ENCODE measurements at regions not wholly inside any gene's neighbourhood (a gene's known extent, or its start where the extent isn't known, plus 50 kb on each side); places are given as distances from the start of the nearest gene placed in this dataset.

DNA sequence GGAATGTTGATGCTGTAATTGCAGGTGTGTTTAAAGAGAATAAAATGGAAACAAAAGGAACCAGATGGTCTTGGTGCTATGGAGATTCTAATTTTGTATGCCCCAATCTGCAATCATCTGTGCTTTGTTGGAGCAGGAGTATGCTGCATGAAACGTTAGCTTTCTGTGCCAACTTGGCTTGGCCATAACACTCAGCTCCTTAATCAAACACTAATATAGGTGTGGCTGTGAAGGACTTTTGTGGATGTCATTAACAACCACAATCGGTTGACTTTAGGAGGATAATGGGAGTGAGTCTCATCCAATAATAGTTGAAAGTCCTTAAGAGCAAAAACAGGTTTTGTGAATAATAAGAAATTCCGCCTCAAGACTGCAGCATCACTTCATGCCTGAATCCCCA, 399.2 kb downstream of the NLGN4X start:
- no peak for DNase-seq

DNA sequence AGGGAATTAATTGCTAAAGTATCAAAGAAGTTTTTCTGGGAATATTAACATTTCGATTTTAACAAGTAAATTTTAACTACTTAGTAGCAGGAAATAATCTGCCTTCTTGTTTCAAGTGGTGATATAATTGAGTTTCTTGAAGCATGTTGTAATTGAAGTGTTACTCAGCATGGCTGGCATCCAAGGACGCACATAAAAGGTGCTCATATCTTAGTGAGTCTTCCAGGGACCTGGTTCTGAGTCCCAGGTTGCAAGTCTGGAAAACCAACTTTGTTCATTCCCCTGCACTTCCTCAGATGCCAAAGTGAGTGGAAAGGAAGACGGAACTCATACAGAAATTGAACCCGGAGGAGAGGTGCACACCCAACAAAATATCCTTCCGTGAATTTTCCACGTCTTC, 399.6 kb downstream of the NLGN4X start:
- DNase-seq: no peak

DNA sequence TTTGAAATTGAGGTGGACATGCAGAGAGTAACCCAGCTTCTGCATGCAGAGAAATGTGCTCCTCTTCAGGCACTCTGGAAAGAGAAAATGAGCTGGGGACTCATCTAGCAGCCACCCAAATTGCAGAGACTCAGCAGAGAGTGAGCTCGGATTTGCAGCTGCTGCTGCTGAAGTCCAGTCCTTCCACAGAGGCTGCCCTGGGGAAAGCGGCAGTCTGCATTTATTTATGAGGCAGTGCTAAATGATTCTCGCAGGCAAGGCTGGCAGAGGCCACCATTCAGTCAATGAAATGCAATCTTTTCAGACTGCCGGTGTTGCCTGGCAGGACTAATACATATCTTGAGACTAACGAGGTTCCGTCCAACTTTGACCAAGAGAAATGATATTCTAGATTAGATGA, 404.8 kb downstream of the NLGN4X start:
- DNase-seq: no peak

DNA sequence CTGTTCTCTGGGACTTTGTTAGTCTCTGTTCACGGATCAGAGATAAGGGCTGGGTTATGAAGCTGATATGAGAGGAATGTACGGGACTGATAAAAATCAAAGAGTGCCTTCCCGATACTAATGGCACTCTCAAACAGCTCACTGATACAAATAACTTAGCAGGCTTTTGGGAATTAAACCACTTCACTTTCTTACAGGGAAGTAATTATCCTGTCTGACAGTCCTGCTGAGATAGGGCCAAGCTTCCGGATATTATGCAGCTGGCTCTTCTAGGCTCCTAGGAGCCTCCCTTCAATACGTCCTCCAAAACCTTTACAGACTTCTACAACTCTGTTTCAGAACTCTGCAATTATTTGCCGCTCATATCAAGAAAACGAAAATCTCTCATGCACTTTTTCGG, 418.0 kb downstream of the NLGN4X start:
- no peak for DNase-seq

DNA sequence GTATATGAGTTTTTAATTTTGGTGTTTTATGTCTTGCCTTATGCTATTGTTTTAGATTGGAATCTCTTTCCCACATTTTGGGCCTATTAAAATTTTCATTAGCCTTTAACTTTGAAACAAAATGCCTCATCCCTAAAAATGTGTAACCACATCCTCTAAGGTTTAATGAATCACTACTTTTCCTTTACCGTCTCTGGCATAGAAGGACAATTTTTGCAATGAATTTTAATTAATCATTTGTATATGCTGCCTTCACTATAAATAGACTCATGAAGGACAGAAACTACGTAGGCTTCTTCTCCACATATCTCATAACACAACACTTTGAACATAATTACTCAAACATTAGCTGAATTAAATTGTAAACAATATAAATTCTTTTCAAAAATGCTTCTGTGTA, 421.5 kb downstream of the NLGN4X start:
- no peak for DNase-seq

DNA sequence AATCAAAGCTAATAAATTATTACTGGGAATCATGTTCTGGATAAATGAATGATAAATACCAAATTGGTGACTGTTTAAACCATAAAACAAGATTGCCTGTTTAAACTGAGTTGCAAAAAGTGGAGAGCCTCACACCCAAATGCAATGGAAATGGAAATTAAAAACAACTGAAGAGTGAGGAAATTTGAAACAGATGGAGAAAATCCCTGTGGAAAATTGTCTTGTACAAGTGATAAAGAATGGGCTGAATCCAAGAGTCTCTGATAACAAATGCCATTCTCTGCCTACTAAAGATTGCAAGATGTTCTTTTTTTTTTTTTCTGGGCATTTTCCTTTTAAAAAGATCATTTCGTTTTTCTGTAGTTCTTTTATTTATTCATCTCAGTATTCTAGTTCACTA, 426.3 kb downstream of the NLGN4X start:
- no peak for DNase-seq

DNA sequence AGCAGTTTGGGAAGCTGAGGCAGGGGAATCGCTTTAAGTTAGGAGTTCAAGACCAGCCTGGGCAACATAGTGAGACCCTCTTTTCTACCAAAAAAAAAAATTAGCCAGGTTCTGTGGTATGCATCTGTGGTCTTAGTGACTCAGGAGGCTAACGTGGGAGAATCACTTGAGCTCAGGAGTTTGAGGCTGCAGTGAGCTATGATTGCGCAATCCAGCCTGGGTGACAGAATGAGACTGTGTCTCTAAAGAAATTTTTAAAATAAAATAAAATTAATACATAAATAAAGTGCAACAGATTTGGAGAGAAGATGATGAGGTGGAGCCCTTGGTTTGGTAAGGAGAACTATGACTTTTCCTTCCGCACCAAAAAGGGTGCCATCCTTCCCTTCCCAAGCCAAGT, 436.9 kb downstream of the NLGN4X start:
- DNase-seq: no peak

DNA sequence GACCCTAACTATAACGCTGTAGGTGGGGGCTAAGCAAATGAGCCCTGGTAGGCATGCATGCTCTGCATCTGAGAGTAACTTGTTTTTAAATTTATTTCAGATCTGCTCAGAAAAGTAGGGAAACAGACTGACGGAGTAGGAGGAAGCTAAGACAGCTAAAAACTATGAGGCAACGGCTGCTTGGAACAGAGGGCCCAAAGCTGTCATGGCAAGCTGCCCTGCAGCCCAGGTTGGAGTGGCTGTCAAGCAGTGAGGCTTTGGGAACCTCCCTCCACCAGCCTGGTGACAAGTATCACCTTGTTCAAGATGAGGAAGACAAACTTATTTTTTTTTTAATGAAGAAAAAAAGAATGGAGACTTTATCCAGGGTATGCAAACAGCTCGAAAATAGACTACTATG, 439.8 kb downstream of the NLGN4X start:
- DNase-seq: no peak

DNA sequence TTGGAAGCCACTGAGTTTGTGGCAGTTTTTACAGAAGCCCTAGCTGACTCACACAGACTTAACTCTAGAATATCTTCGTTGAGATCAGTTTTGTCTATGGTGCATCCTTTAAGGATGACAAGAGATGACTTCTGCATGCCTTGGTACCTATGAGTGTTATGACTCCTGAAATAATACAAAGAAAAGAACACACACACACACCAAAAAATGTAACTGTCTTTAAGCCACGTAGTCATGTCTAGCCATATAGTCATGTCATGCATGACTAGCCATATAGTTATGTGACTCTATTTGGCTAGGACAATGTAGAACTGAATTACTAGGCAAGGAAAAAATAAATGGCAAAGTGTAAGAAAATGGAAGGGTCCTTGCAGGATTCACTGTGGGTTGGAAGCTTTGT, 447.8 kb downstream of the NLGN4X start:
- no peak for DNase-seq

DNA sequence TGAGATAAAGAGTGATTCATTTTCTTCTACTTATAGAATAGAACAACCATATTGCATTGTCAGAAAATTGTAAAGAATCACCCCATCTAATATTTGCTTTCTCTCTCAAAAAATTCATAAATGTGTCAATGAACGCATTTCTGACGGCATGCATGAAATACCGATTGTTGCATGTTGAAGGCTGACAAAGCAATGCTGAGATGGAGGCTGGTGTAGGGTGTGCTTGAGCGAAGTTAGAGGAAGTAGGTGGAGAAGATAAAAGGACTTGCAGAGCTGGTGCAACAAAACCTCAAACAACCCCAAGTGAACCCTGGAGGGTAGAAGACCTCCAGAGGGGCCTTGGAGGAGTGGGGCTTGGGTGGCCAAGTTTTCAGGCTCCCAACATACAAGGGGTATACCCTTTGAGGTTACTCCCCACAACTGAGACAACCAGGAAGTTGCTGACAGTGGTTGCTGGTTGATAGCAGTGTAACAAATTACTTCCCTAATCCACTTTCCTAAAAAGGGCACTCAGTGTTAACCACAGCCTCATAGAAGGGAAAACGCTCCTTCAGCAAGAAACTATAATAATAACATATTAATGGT, 452.7 kb downstream of the NLGN4X start:
- DNase-seq: no peak

DNA sequence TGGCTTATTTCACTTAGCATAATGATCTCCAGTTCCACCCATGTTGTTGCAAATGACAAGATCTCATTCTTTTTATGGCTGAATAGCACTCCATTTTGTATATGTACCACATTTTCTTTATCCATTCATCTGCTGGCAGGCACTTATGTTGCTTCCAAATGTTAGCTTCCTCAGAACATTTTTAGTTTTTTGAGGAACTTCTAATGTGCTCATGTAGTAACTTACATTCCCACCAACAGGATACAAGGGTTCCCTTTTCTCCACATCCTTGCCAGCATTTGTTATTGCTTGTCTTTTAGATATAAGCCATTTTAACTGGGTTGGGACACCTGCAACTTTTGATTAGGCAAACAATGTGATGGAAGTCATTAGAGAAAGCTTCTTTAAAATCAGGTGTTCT, 454.2 kb downstream of the NLGN4X start:
- no peak for DNase-seq

DNA sequence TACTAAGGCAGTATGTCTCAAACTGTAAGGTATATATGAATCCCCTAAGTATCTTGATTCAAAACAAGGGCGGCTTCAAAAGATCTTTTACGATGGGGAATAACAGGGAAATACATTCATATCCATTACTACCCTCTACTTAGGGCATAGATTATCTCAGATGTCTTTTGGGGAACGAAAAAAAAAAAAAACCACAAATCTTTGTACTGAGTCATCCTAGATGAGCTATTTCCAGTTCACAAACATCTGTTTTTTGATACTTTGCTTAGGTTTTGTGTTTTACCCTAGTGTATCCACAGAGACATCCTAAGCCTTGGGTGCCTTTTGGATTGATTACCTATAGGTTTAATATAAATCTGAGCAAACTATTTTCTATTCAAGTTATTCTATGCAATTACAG, 457.2 kb downstream of the NLGN4X start:
- DNase-seq: no peak

DNA sequence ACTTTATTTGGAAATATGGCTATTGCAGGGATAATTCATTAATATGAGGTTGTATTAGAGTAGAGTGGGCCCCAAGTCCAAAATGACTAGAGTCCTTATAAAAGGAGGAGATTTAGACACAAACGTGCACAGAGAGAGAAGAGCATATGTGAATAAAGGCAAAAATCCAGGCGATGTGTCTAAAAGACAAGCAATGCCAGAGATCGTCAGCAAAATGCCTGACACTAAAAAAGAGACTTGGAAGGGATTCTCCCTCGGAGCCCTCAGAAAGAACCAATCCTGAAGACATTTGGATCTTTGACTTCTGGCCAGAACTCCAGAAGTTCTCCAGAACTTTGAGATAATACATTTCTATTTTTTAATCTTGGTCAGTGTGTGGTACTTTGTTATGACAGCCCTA, 472.1 kb downstream of the NLGN4X start:
- no peak for DNase-seq

DNA sequence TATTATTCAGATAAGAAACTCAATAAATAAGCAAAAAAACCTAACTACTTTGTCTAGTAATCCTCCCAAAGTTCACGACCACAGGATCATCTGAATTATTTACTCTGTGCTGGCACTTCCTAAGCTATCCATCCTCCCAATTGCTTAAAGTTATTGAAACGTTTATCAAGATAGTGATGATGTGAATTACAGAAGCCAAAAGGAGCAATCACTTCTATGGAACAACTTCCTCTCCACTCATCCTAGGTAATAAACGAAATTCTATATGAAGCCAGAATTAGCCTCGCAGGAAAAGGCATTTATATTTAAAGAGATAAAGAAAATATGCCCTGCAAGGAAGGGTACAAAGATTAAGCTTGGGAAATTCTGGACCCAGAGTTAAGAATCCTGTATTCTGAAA, 475.4 kb downstream of the NLGN4X start:
- DNase-seq: no peak

DNA sequence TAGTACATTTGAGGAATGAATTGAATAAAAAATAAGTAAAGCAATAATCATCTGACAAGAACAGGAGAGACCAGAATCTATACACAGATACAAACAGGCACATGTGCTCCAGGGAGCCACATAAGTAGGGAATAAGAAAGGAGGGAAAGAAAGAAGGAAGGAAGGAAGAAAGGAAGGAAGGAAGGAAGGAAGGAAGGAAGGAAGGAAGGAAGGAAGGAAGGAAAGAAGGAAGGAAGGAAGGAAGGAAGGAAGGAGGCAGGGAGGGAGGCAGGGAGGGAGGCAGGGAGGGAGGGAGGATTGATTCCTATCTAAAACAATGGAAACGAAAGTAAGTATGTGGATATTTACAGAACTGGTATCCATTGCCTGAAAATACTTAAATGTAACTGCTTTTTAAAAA, 475.8 kb downstream of the NLGN4X start:
- DNase-seq: no peak

DNA sequence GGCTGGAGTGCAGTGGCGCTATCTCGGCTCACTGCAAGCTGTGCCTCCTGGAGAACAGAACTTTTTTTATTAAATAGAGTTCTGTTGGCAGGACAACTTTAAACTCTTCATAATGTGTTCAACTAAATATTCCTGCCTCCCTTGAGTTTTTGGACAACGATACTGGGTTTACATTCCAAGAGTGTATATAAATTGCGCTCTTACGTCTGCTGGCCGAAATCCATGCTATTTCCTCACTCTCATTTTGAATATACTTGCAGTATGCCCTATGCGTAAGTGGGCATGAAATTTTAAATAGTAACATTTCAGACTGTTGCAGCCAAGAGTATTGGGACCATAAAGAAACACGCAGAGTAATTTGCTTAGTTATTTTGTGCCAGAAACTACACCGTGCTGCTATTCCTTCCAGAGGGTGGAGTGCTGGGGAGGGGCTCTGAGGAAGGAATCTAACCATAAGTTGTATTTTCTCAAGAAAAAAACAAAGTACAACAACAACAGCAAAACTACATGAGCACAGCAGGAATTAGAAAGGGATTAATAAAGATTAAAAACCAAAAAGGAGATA, 480.0 kb downstream of the NLGN4X start:
- no peak for DNase-seq

DNA sequence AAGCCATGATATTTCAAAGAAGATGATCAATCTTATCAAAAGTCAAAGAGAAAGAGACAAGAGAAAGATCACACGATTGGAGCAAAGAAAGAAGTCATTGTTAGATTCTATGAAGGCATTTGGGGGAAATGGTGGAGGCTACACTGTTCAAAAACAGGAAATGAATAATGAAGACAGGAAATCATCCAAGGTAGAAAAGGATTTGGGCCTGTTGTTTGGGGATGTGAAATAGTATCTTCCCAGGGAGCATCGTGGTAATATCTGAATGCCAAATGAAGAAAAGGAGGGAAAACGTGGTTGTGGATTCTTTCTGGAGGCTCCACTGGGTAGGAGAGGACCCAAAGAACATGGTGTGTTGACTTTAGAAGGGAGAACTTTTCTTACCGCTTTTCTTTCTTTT, 482.4 kb downstream of the NLGN4X start:
- no peak for DNase-seq

DNA sequence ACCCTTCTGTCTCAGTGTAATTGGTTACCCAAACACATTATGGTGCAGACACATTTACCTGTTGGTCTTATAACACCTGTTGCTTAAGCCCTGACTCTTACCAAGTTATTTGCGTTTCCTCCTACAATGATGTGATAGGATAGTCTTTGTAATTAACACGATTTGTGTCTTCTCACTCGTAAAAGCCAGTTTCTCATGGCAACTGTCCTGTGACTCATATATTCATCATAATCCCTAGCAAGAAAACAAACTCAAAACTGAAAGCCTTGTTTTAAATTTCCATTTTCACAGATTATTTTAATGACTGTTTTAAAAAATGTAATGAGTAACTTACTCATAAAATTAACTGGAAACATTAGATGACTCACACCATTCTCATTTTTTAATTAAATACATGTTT, 495.2 kb downstream of the NLGN4X start:
- no peak for DNase-seq

DNA sequence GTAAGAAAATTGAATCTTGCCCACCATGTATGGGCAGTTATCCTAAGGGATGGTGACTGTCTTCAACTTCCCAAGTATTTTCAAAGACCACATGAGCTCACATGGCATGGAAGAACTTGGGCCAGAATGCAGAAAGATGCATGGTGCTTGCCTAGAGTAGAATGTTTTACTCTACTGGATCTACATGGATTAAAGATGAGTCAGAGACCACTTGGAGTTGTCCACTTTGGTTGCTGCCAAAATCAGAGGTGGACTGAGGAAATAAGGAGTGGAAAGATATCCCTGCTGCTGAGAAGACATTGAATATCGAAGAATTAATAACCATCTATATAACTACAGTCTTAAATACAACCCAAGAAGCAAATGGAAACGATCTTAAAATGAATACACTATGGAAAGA, 498.1 kb downstream of the NLGN4X start:
- no peak for DNase-seq

DNA sequence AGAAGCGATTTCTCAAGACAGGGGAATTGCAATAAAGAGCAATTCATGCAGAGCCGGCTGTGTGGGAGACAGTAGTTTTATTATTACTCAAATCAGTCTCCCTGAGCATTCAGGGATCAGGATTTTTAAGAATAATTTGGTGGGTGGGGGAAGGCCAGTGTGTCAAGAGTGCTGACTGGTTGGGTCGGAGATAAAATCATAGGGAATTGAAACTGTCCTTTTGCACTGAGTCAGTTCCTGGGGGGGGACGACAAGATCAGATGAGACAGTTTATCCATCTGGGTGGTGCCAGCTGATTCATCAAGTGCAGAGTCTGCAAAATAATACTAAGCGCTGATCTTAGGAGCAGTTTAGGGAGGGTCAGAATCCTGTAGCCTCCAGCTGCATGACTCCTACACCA, 502.4 kb downstream of the NLGN4X start:
- no peak for DNase-seq

DNA sequence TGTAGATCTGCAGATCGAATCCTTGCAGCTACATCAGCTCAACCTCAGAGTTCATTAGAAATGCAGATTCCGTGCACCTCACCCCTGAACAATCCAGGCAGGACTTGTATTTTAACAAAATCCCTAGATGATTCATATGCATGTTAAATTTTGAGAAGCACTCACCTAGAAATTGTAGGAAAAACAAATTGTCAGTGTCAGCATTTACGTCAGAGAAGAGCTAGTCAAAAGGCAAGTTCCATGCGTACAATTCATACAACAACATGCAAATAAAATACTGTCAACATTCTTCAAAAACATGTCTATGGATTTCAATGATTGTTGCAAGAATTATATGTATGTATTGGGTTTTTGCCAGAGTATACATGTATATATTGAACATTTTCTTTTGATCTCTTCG, 504.5 kb downstream of the NLGN4X start:
- no peak for DNase-seq

DNA sequence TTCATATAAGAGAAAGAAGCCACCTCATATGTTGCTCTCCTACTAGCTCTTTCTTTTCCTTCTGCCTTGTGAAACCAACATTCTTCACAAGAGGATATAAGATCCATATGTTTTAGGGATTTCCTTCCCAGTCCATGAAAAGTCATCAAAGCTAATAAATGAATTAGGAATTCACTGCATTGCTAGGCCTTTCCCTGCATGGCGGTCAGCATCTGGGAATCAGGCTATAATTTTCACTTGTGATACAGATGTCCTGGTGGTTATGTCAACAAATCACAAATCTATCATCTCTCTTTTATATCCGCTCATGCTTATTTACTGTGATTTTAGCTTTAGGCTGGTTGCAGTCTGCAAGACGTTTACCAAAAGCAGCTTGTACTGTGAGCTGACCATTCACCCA, 510.0 kb downstream of the NLGN4X start:
- no peak for DNase-seq

DNA sequence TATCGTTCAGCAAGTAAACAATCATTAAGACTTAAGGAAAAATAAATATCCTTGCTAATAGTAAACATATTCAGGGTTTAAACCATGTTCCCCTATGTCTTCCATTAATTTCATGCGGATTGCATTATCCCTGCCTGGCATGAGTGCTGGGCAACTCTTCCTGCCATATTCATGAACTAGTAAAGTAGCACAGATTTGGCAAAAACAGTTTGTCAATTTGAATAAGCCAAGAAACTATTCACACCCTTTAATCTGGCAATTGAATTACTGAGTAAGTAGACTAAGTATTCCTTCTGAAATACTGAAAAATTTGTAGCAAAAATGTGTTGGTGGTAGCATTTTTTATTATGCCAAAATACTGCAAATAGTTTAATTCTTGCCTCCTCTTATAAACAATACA, 512.0 kb downstream of the NLGN4X start:
- no peak for DNase-seq

DNA sequence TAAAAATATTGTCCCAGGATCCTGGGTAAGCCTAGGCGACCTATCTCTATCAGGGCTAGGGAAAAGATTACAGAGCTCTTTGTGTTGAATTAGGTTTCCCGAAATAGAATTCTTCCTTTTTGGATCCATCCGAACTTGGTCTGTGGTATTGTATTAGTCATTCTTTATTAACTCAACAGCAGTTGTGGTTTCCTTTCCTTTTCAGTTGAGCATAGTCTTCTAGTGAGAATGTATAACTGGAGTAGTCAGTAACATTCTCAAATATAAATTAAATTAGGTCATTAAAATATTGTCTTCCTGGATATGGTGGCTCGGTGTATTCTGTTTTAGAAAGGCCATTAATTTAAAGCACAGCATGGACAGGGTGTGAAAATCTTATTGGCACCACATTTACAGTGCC, 520.4 kb downstream of the NLGN4X start:
- no peak for DNase-seq

DNA sequence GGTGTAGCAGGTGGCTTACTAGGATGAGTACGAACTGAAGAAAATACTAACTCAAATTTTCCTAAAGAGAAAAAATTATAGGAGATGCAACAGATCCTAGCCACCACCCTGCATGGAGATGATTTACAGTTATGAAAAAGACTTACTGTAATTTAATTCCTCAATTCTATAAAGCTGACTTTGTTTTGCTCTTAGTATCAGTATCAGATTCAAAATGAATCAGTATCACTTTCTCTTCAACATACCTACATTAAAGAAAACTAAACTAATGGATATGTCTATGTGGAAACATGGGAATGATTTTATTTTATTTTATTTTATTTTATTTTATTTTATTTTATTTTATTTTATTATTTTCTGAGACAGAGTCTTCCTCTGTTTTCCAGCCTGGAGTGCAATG, 525.8 kb downstream of the NLGN4X start:
- no peak for DNase-seq

DNA sequence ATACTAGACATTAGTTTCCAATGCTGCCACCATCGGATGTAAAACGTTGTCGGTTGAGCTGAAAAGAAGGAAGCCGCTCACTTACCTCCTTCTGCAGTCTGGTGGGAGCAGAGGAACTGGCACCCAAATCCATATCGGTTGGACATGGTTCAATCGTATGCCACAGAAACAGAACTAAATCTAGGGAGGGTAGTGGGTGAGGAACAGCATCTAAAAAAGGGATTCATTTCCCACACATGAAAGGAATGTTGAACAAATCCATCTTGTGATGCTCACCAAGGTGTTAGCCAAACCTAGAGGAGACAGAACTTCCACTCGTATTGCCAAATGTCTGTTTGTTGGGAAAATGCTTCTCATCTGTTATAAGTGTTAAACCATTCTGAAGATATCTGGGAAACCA, 532.7 kb downstream of the NLGN4X start:
- no peak for DNase-seq
